HG02970 (cell line): ENCODE measurements at regions not wholly inside any gene's neighbourhood (a gene's known extent, or its start where the extent isn't known, plus 50 kb on each side); places are given as distances from the start of the nearest gene placed in this dataset.
"Not testable (repeated sequence)": the region's sequence is repeated elsewhere in the genome, so short reads cannot be mapped to it uniquely, and the experiment has no call there.

Experiments
- ATAC-seq: cut with Tn5 transposase; IDR thresholded peaks from one replicate; pipeline ENCODE4 v1.9.1; 2021; ENCODE audit warnings: mild to moderate bottlenecking, moderate library complexity, moderate number of reproducible peaks; ENCODE audit not compliant: unreplicated experiment, low FRiP score

DNA sequence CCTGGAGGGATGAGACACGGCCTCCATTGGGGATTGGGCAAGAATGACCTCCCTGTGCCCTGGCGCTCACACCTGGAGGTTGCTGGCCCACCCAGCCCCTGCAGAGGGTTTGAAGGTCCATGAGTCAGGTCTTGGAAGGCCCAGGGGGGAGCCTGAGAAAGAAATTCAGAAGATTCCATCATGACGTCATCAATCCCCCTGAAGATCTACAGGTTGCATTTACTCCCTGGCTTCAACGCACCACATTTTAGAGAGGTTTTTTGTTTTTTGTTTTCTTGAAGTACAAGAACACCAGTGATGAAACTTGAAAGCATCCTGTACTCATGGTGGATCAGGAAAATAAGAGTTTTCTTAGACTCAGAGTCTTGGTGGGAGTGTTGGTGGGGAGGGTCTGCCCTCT lies 82.4 kb upstream of the SLC25A33 start:
- no peak for ATAC-seq

DNA sequence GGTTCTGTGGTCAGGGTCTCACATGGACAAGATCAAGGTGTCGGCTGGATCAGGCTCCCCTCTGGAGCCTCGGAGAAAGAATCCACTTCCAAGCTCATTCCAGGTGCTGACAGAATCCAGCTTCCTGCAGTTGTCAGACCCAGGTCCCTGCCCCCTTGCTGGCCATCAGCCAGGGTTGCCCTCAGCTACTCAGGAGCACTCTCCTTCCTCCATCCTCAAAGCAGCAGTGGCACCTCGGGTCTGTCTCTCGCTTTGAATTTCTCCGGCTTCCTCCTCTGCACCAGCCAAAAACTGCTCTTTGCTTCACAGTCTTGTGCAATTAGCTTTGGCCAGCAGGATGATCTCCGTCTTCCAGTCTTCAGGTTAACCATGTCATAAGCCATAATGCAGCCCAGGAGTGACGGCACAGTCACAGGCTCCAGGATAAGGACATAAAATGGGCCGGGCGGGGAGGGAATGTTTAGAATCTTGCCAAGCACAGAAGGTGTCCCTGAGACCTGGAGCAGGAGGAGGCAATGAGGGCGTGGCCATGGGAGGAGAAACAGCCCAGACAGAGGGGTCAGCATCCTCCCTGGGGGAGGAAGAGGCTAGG lies 79.4 kb upstream of the SLC25A33 start:
- ATAC-seq, result no peak

- no peak for ATAC-seq
Observed at GRCh38 chr1:9465640-9466039, 73.6 kb upstream of the SLC25A33 start.

DNA sequence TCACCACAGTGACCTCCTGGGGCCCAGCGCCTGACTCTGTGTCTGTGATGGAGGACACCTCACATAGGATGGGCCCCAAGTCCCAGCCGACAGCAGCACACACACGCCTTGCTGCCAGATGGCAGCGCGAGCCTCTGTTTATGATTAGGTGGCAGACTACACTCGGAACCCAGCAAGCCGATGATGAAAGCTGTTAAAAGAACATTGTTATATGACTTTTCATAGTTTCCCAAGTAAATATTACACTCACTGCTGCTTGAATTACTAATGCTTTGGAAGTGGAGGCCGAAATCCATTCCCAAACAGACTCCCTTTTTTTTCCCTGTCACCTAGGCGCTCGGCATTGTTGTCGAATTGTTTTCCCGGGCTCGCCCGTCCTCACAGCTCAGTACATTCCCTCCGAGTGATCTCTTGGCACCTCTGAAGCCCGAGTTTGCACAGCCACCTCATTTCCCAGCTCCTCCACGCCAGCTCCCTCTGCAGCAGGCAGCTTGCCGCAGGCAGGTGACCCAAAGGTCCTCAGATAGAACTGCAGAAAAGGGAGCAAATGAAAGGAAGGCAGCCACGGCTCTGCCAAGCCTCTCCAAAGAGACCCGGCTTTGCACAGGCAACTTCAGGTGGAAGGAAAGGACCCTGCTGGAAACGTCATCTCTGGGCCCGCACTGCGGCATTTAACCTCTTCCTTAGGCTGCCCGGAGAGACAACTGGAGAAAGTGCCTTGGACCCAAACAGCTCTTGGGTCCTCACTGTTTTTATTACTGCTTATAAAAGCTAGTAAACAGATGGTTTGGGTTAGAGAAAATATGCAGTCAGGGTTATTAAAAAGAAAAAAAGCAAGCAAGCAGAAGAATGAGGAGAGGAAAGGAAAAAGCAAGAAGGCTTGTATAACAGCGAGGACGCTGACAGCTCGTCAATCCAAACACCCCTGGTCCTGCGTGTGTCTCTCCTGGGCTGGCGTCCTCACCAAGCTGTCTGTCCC lies 72.2 kb upstream of the SLC25A33 start:
- ATAC-seq, result no peak

DNA sequence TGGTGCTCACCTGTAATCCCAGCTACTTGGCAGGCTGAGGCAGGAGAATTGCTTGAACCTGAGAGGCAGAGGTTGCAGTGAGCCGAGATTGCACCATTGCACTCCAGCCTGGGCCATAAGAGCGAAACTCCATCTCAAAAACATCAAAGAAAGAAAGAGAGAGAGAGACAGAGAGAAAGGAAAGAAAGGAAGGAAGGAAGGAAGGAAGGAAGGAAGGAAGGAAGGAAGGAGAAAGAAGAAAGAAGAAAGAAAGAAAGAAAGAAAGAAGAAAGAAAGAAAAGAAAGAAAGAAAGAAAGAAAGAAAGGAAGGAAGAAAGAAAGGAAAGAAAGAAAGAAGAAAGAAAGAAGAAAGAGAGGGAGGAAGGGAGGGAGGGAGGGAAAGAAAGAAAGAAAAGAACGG lies 69.4 kb upstream of the SLC25A33 start:
- ATAC-seq, result not testable (repeated sequence)

- ATAC-seq, result no peak
Observed at GRCh38 chr1:9471679-9472078, 67.6 kb upstream of the SLC25A33 start.

DNA sequence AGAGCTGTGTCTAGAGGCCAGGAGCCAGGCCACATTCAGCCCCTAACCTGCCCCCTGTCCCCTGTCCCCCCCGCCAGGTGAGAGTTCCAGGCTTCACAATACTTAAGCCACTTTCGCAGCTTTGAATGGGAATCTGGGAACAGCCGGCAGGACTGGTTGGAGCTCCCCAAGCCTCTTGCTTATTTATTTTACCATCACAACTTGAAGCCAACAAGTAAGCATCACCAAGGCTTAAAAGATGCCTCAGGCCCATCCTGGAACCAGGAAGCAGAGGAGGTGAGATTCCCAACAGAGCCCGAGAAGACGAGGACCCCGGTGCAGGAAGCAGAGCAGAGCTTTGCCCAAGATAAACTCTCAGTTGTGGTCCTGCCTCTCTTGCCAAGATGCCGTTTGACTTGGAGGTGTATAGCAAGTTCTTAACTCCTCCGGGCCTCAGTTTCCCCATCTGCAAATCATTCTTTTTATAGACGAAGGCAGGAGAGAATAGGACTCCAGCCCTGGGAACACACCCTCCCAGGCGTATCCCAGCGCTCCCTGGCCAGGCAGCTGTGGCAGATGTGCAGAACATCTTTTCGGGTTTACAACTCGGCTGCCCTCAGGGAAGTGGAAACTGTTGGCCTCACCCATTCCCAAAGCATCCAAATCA lies 66.8 kb upstream of the SLC25A33 start:
- no peak for ATAC-seq

- ATAC-seq, result no peak
Observed at GRCh38 chr1:9473032-9473807, 66.0 kb upstream of the SLC25A33 start.

- no peak for ATAC-seq
Observed at GRCh38 chr1:9475061-9475627, 64.1 kb upstream of the SLC25A33 start.

DNA sequence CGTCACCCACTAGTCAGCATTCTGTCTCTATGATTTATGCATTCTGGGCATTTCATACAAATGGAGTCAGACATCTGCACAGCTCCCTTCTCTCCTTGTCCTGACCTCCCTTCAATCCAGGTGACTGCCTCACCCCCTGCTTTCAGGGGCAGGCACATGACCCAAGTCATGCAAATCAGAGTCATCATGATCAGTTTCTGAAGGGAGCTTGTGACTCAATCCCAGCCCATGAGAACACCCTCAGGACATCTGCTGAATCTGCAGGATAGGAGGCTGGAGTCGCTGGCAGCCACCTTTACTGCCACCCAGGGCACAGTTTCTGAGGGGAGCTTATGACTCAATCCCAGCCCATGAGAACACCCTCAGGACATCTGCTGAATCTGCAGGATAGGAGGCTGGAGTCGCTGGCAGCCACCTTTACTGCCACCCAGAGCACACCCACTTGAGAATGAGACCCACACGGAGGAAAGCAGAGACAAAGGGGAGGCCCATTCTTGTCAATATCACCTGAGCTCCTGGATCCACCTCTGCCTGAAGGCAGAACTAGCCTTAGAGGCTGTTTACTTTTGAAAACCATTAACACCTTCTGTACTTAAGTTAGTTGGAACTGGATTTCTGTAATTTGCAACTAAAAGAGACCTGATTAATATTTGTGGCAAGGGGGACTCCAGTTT lies 62.3 kb upstream of the SLC25A33 start:
- ATAC-seq, result no peak

GRCh38 chr1:9477535-9477934 lies 61.7 kb upstream of the SLC25A33 start:
- no peak for ATAC-seq

GRCh38 chr1:9478021-9478420 lies 61.2 kb upstream of the SLC25A33 start:
- no peak for ATAC-seq

DNA sequence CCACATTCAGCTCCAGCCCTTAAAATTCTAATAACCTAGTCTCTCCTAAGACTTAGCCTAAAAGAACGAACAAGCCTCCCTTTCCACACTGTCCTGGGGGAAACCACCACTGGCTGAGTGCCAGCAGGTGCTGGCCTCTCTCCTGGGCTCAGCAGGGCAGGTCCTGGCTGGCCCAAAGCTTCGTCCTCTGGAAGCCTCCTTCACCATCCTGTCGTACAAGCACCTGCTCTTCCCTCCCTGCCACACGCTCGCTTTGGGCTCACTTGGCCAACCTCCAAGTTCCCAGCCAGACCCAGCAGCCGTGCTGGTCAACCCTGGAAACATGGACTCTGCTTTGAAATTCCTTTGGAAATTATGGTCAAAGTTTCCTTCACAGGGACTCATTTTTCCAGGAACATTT lies 58.2 kb upstream of the SLC25A33 start:
- ATAC-seq, result no peak

GRCh38 chr1:9482403-9482802 lies 56.9 kb upstream of the SLC25A33 start:
- ATAC-seq, result no peak

GRCh38 chr1:9482816-9483572 lies 56.3 kb upstream of the SLC25A33 start:
- no peak for ATAC-seq

DNA sequence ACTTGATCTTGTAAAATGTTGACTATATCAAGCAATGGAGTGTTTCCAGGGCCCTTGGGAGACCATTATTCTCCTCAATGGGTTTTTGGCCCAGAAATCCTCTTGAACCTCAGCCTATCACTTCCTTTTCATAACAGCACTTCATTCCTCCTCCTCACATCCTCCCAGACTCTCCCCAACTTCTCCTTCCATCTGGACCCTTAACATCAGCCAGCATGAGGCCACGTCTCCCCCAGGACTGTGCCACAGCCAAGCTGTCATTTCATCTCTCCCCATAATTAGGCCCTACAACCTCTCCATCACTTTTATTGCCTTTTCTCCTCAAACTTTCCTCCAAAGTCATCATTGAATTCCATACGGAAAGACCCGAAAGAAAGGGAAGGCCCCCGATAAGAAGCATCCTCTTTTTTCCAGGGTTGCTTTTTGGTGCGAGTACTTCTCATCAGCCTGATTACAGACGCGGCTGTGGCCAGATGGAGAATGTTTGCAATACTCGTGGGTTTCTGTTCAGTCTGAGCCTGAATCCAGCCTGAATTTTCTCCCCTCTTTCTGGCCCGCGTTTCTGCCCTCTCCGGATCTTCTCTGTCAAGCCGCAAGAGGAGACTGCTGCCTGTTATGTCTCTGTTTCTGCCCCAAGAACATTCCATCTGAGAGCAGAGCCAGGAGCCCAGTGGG lies 52.7 kb upstream of the SLC25A33 start:
- no peak for ATAC-seq
